K562 (cell line): ENCODE measurements at regions not wholly inside any gene's neighbourhood (a gene's known extent, or its start where the extent isn't known, plus 50 kb on each side); places are given as distances from the start of the nearest gene placed in this dataset.

Source experiments
- ATAC-seq: fragments of 200-7000 bp; cut with Tn5 transposase; 3 replicates; pipeline ENCODE4 v1.9.1; 2020; ENCODE audit warnings: moderate library complexity
- BruUV-seq: library from RNA; stranded (reverse); fragments of 400-500 nt; replicated peaks from 2 replicates; lab custom pipeline; 2021; lab: Mats Ljungman, UMichigan
- CTCF ChIA-PET: fragments of 300-600 bp; formaldehyde crosslinking; extraction: SDS; loops from one replicate; lab custom pipeline; 2021; ENCODE audit warnings: low intra/inter-chr PET ratio; lab: Yijun Ruan, JAX
- POLR2A ChIA-PET: fragments of 300-600, 350-650 bp; sonication (Branson Sonifier 250); formaldehyde crosslinking; extraction: SDS; loops from one replicate; lab custom pipeline; 2021; ENCODE audit warnings: antibody characterized with exemption, inconsistent platforms; lab: Yijun Ruan, JAX
- DNase-seq, 4 experiments: peaks; one replicate each; pipeline versions ENCODE4 v3.0.0 to v3.0.0-alpha.2; 2011 to 2018; ENCODE audit warnings: low spot score in 3 of 4, mixed read lengths in 3 of 4; ENCODE audit errors: extremely low read depth in 1 of 4
- FAIRE-seq: peaks from 2 replicates; lab custom pipeline; 2011; peaks lifted over from hg19 to GRCh38; lab: Jason Lieb, UNC
- H2AFZ ChIP-seq: 2 replicates; pipeline ENCODE4 v1.6.0; 2011; ENCODE audit warnings: low read depth, low read length, control low read depth, inconsistent platforms
- H3K27ac ChIP-seq: fragments of 200-600 bp; 3 replicates; pipeline ENCODE4 v1.8.0; 2011; ENCODE audit warnings: low read depth, mild to moderate bottlenecking, control low read depth, inconsistent platforms, low read length, moderate library complexity, mixed read lengths; ENCODE audit errors: extremely low read depth
- H3K27me3 ChIP-seq, 2 experiments: fragments of 300-600 bp in 1 of 2; 2 replicates in 1 of 2; 3 replicates in 1 of 2; pipeline versions ENCODE4 v1.6.0 to v1.8.0; 2011; ENCODE audit warnings: inconsistent platforms in 2 of 2, low read length in 2 of 2, mild to moderate bottlenecking in 1 of 2, mixed read lengths in 1 of 2, moderate library complexity in 1 of 2; ENCODE audit not compliant: control insufficient read depth in 2 of 2, insufficient read depth in 2 of 2
- H3K36me3 ChIP-seq: fragments of 300-600 bp; 3 replicates; pipeline ENCODE4 v1.8.0; 2011; ENCODE audit warnings: mild to moderate bottlenecking, low read length, inconsistent platforms; ENCODE audit not compliant: control insufficient read depth, insufficient read depth
- H3K4me1 ChIP-seq, 2 experiments: fragments of 200-600 bp in 1 of 2; replicated peaks in 1 of 2; 2 replicates in 1 of 2; 3 replicates in 1 of 2; pipeline versions ENCODE4 v1.5.1 to v1.8.0; 2011; ENCODE audit warnings: inconsistent platforms in 2 of 2, low read length in 2 of 2, mild to moderate bottlenecking in 1 of 2, mixed read lengths in 1 of 2, moderate library complexity in 1 of 2; ENCODE audit not compliant: control insufficient read depth in 2 of 2, insufficient read depth in 2 of 2
- H3K4me2 ChIP-seq: 2 replicates; pipeline ENCODE4 v1.6.1; 2011; ENCODE audit warnings: low read length, control low read depth, inconsistent platforms, mixed read lengths; ENCODE audit not compliant: insufficient read depth
- H3K4me3 ChIP-seq: fragments of 200-600 bp; sonication (generic), shearing (Covaris generic); 2 replicates; pipeline ENCODE4 v1.5.1; 2016; ENCODE audit warnings: control low read depth, inconsistent platforms
- H3K79me2 ChIP-seq: fragments of 200-600 bp; 3 replicates; pipeline ENCODE4 v1.8.0; 2011; ENCODE audit warnings: low read length, inconsistent platforms; ENCODE audit not compliant: control insufficient read depth, insufficient read depth
- H3K9ac ChIP-seq, 2 experiments: 2 replicates each; pipeline versions ENCODE4 v1.6.0 to v1.6.1; 2011; ENCODE audit warnings: low read depth in 2 of 2, low read length in 2 of 2, control low read depth in 1 of 2, inconsistent platforms in 1 of 2, mild to moderate bottlenecking in 1 of 2, mixed read lengths in 1 of 2; ENCODE audit not compliant: insufficient read depth in 1 of 2
- H3K9me1 ChIP-seq: one replicate; pipeline ENCODE4 v1.6.0; 2011; ENCODE audit warnings: inconsistent platforms, mild to moderate bottlenecking, low read length, moderate library complexity; ENCODE audit not compliant: control insufficient read depth, insufficient read depth
- H3K9me3 ChIP-seq: replicated peaks from 2 replicates; pipeline ENCODE4 v1.5.1; 2011; ENCODE audit warnings: low read depth, low read length, inconsistent platforms; ENCODE audit not compliant: control insufficient read depth, insufficient read depth
- H4K20me1 ChIP-seq: replicated peaks from 2 replicates; pipeline ENCODE4 v1.6.1; 2011; ENCODE audit warnings: low read length, inconsistent platforms, mixed read lengths; ENCODE audit not compliant: control insufficient read depth, insufficient read depth
- BHLHE40 ChIP-seq: IDR thresholded peaks from 2 replicates; pipeline ENCODE4 v1.6.1; 2011; ENCODE audit warnings: low read length, improper control_type of control experiment
- CEBPB ChIP-seq: fragments of 450-650 bp; IDR thresholded peaks from 2 replicates; pipeline ENCODE4 v1.6.1; 2016; ENCODE audit warnings: missing genetic modification characterization, missing compliant biosample characterization
- JUND ChIP-seq, 2 experiments: IDR thresholded peaks; 2 replicates in 1 of 2; 3 replicates in 1 of 2; pipeline ENCODE4 v1.6.1; 2011; ENCODE audit warnings: borderline replicate concordance in 2 of 2, low read depth in 2 of 2, low read length in 2 of 2, improper control_type of control experiment in 1 of 2, missing biosample characterization in 1 of 2, missing genetic modification characterization in 1 of 2, missing genetic modification reagents in 1 of 2
- NFE2L1 ChIP-seq: fragments of 450-650 bp; IDR thresholded peaks from 2 replicates; pipeline ENCODE4 v1.6.1; 2016; ENCODE audit warnings: missing genetic modification characterization, low read depth, mild to moderate bottlenecking, missing compliant biosample characterization, moderate library complexity, borderline replicate concordance
- NRF1 ChIP-seq, 2 experiments: fragments of 450-650 bp; IDR thresholded peaks in 1 of 2; conservative IDR thresholded peaks in 1 of 2; 2 replicates each; pipeline ENCODE4 v1.6.1; 2014; ENCODE audit warnings: mild to moderate bottlenecking in 2 of 2
- PYGO2 ChIP-seq: fragments of 450-650 bp; IDR thresholded peaks from 2 replicates; pipeline ENCODE4 v1.6.1; 2016; ENCODE audit warnings: mild to moderate bottlenecking, missing genetic modification characterization, moderate library complexity, missing compliant biosample characterization
- SMAD4 ChIP-seq: fragments of 250-450 bp; sonication (Bioruptor Pico); conservative IDR thresholded peaks from 2 replicates; pipeline ENCODE4 v1.8.0; 2021; ENCODE audit warnings: inconsistent platforms, mild to moderate bottlenecking, moderate library complexity
- TBP ChIP-seq: optimal IDR thresholded peaks from 2 replicates; pipeline ENCODE3; 2011; ENCODE audit warnings: low read depth, low read length, improper control_type of control experiment
- ZFP1 ChIP-seq: fragments of 450-650 bp; formaldehyde crosslinking; IDR thresholded peaks from 2 replicates; pipeline ENCODE4 v1.4.0; 2020; ENCODE audit warnings: mild to moderate bottlenecking, mixed read lengths
- ZNF75A ChIP-seq: fragments of 450-650 bp; formaldehyde crosslinking; IDR thresholded peaks from 2 replicates; pipeline ENCODE4 v1.4.0; 2020; ENCODE audit warnings: mild to moderate bottlenecking
- WGBS: fragments of 100-300 bp; shearing (Covaris generic); methylation state at CpG from one replicate; pipeline ENCODE4 v1.1.6; 2016; ENCODE audit warnings: low coverage, mixed read lengths; ENCODE audit not compliant: insufficient coverage; ENCODE audit errors: missing lambda C conversion rate; 5-methylcytosine and 5-hydroxymethylcytosine counted together
- in situ Hi-C: fragments of 300-500 bp; cut with MboI; formaldehyde crosslinking; loops from 4 replicates; pipeline ENCODE4 v1.15.0; 2018; ENCODE audit warnings: inconsistent platforms, mixed read lengths
- intact Hi-C: fragments of 100-400 bp; cut with micrococcal nuclease; formaldehyde crosslinking; loops from 2 replicates; pipeline ENCODE4 v1.14.2; 2022
- TF ChIP-seq, protein P1 (sequence below): sonication (generic); formaldehyde crosslinking; IDR thresholded peaks from 2 replicates; pipeline ENCODE4 v1.8.1; 2023; ENCODE audit warnings: mild to moderate bottlenecking, missing genetic modification reagents, moderate library complexity
- TF ChIP-seq, protein P2 (sequence below): fragments of 250-450 bp; sonication (Bioruptor Pico); IDR thresholded peaks from 2 replicates; pipeline ENCODE4 v1.8.0; 2021; ENCODE audit warnings: moderate library complexity, mild to moderate bottlenecking, inconsistent platforms
- TF ChIP-seq, protein P3 (sequence below): conservative IDR thresholded peaks from 2 replicates; pipeline ENCODE4 v1.6.1; 2011; ENCODE audit warnings: low read depth, mild to moderate bottlenecking, low read length; ENCODE audit not compliant: control insufficient read depth
- TF ChIP-seq, protein P4 (sequence below): fragments of 250-450 bp; sonication (Bioruptor Pico); IDR thresholded peaks from 2 replicates; pipeline ENCODE4 v1.5.0; 2021

DNA sequence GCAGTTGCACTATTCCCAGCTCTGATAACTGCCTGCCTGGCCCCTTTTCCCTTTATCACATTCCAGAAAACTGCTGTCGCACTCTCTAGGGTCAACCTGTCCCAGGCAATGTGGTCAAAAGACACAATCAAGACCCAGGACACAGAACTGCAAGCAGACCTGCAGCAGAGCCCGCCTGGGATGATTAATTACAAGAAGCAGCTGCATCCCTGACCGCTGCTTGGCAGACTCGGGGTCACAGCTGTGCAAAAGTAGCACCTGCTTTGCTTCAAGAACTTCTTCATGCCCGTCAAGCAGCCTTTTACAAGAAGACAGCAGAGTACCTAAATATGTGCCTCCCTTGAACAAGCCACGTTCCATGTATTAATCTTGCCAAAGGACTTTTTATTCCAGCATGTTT lies 120.0 kb upstream of the ST8SIA2 start:
- no TSS peak for BruUV-seq
- no peak overlapping the region for H3K9ac ChIP-seq
- FAIRE-seq: no peak
- TF ChIP-seq, protein P1, sequence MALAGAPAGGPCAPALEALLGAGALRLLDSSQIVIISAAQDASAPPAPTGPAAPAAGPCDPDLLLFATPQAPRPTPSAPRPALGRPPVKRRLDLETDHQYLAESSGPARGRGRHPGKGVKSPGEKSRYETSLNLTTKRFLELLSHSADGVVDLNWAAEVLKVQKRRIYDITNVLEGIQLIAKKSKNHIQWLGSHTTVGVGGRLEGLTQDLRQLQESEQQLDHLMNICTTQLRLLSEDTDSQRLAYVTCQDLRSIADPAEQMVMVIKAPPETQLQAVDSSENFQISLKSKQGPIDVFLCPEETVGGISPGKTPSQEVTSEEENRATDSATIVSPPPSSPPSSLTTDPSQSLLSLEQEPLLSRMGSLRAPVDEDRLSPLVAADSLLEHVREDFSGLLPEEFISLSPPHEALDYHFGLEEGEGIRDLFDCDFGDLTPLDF: no peak
- TF ChIP-seq, protein P2, sequence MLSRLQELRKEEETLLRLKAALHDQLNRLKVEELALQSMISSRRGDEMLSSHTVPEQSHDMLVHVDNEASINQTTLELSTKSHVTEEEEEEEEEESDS (CRISPR knock-in tag): no peak
- TF ChIP-seq CEBPB (tag): no peak
- TF ChIP-seq, protein P3, sequence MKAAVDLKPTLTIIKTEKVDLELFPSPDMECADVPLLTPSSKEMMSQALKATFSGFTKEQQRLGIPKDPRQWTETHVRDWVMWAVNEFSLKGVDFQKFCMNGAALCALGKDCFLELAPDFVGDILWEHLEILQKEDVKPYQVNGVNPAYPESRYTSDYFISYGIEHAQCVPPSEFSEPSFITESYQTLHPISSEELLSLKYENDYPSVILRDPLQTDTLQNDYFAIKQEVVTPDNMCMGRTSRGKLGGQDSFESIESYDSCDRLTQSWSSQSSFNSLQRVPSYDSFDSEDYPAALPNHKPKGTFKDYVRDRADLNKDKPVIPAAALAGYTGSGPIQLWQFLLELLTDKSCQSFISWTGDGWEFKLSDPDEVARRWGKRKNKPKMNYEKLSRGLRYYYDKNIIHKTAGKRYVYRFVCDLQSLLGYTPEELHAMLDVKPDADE: no peak
- TF ChIP-seq ZFP1 (CRISPR knock-in tag): no peak
- TF ChIP-seq TBP: no peak
- TF ChIP-seq, protein P4, sequence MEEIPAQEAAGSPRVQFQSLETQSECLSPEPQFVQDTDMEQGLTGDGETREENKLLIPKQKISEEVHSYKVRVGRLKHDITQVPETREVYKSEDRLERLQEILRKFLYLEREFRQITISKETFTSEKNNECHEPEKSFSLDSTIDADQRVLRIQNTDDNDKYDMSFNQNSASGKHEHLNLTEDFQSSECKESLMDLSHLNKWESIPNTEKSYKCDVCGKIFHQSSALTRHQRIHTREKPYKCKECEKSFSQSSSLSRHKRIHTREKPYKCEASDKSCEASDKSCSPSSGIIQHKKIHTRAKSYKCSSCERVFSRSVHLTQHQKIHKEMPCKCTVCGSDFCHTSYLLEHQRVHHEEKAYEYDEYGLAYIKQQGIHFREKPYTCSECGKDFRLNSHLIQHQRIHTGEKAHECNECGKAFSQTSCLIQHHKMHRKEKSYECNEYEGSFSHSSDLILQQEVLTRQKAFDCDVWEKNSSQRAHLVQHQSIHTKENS (CRISPR knock-in tag): no peak
- TF ChIP-seq NFE2L1 (tag): no peak
- TF ChIP-seq SMAD4: no peak
- no peak for TF ChIP-seq JUND (IDR thresholded peaks at IDR 0.05; ENCODE audit: borderline replicate concordance, low read depth, low read length)
- TF ChIP-seq JUND (tag; IDR thresholded peaks at IDR 0.05; ENCODE audit: borderline replicate concordance, low read depth, low read length): no peak
- TF ChIP-seq BHLHE40: no peak
- no peak for TF ChIP-seq ZNF75A (CRISPR knock-in tag)
- TF ChIP-seq NRF1 (conservative IDR thresholded peaks at IDR 0.05 in 1 of 2, IDR thresholded peaks at IDR 0.05 in 1 of 2): no peak
- no peak for TF ChIP-seq PYGO2 (tag)
- in situ Hi-C loops (no loop called here), intact Hi-C loops (no loop called here)
- H2AFZ ChIP-seq: no peak overlapping the region
- H3K27ac ChIP-seq: no peak overlapping the region
- H3K36me3 ChIP-seq: no peaks in the 10 kb centered on the region
- no peaks in the 10 kb centered on the region for H3K9me1 ChIP-seq
- no peaks in the 10 kb centered on the region for H3K9me3 ChIP-seq
- POLR2A ChIA-PET: no interaction called here
- H4K20me1 ChIP-seq: no peaks in the 10 kb centered on the region
- 0% methylated on average over 6 of the region's 6 CpGs for WGBS
- no peak for DNase-seq
- H3K79me2 ChIP-seq: no peaks in the 10 kb centered on the region
- no peak overlapping the region for H3K4me3 ChIP-seq
- CTCF ChIA-PET: no interaction called here
- no peaks in the 10 kb centered on the region for H3K4me1 ChIP-seq
- peaks cover 0 to 6% of the 10 kb centered on the region in 2 experiments; a peak in 1 of 5 replicates for H3K27me3 ChIP-seq
- no peak for ATAC-seq
- no peak overlapping the region for H3K4me2 ChIP-seq
